Activated CD4-positive, alpha-beta T cell treated with anti-CD3 and anti-CD28 coated beads, Interleukin-2, amount 10 ng/mL, durations not matched to agents 24 days and 14 days (primary cell): ENCODE measurements at regions not wholly inside any gene's neighbourhood (a gene's known extent, or its start where the extent isn't known, plus 50 kb on each side); places are given as distances from the start of the nearest gene placed in this dataset.

Experiments used
- DNase-seq: peaks from one replicate; pipeline ENCODE4 v3.0.0; 2022
- H3K27ac Mint-ChIP-seq: one replicate; pipeline ENCODE4 v1.8.0; 2022; ENCODE audit warnings: mild to moderate bottlenecking, mixed read lengths
- H3K27me3 Mint-ChIP-seq: one replicate; pipeline ENCODE4 v1.8.0; 2022; ENCODE audit warnings: mixed read lengths
- H3K36me3 Mint-ChIP-seq: one replicate; pipeline ENCODE4 v1.8.0; 2022; ENCODE audit warnings: low read depth, mild to moderate bottlenecking, mixed read lengths
- H3K4me1 Mint-ChIP-seq: one replicate; pipeline ENCODE4 v1.8.0; 2021; ENCODE audit warnings: mixed read lengths
- H3K4me3 Mint-ChIP-seq: one replicate; pipeline ENCODE4 v1.8.0; 2022; ENCODE audit warnings: mild to moderate bottlenecking, moderate library complexity, mixed read lengths
- H3K9me3 Mint-ChIP-seq: one replicate; pipeline ENCODE4 v1.8.0; 2021; ENCODE audit warnings: mixed read lengths
- intact Hi-C: fragments of 100-400 bp; cut with micrococcal nuclease; formaldehyde crosslinking; loops from one replicate; pipeline ENCODE4 v1.15.1; 2023

DNA sequence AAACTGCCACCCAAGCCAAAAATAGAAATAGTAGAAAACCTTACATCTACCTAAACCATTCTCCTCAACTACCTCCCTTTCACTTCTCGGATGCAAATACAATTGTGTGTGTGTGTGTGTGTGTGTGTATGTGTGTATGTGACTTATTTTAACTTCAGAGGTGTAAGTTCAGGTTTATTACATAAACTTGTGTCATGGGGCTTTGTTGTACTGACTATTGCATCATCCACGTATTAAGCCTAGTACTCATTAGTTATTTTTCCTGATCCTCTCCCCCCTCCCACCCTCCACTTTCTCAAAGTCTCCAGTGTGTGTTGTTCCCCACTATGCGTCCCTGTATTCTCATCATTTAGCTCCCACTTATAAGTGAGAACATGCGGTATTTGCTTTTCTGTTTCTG is 592.5 kb upstream of the ATP2B1 start:
- no peak overlapping the region for H3K27ac Mint-ChIP-seq
- H3K4me3 Mint-ChIP-seq, result no peak overlapping the region
- DNase-seq, result no peak
- no peaks in the 10 kb centered on the region for H3K36me3 Mint-ChIP-seq
- H3K9me3 Mint-ChIP-seq, result no peaks in the 10 kb centered on the region
- peaks cover 15% of the 10 kb centered on the region for H3K27me3 Mint-ChIP-seq
- peaks cover 13% of the 10 kb centered on the region for H3K4me1 Mint-ChIP-seq
- intact Hi-C loops, result no loop called here

DNA sequence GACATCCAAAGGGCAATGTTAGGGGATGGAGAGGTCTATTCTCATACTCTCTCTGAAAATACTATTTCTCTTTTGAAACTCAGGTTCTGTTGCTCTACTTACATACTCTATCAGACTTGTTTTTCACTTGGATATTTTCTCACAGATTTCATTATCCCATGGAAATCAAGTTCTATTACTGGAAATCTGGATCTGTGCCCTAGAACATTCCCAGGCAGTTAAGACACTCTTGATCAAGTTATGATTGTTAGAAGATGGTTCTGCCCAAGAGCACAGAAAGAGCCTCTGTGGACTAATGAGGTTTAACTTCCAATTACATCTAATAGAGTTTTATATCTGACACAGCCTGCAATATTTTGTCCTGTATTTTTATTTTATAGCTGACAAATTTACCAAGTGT is 591.0 kb upstream of the ATP2B1 start:
- DNase-seq, result no peak
- Mint-ChIP-seq H3K4me3 (peak overlapping the region; percentile 62), H3K27me3 (peaks cover 17% of the 10 kb centered on the region), H3K9me3 (no peaks in the 10 kb centered on the region), H3K4me1 (peaks cover 13% of the 10 kb centered on the region), H3K36me3 (no peaks in the 10 kb centered on the region), H3K27ac (no peak overlapping the region)
- intact Hi-C loops, result no loop called here

DNA sequence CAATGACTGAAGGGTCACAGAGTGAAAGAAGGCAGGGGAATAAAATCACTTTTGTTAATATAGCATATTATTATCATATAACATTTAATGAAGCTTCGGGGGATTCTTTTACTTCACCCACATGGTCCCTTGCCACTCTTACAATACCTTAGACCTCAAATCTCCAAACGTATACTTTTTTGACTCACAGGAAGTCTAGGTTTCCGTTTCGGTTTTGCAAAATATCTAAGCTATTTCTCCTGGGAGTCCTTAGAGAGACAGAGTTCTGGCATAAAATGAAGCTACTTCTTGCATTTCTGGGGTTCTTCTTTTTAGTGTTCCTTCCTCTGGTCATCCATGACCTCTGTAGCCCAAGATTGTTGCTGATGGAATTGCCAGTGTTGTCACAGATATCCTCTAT is 590.5 kb upstream of the ATP2B1 start:
- peaks cover 13% of the 10 kb centered on the region for H3K4me1 Mint-ChIP-seq
- no peaks in the 10 kb centered on the region for H3K9me3 Mint-ChIP-seq
- intact Hi-C loops, result no loop called here
- H3K4me3 Mint-ChIP-seq, result peak overlapping the region; percentile 62
- H3K27ac Mint-ChIP-seq, result no peak overlapping the region
- DNase-seq, result peak; percentile 61
- peaks cover 17% of the 10 kb centered on the region for H3K27me3 Mint-ChIP-seq
- H3K36me3 Mint-ChIP-seq, result no peaks in the 10 kb centered on the region

DNA sequence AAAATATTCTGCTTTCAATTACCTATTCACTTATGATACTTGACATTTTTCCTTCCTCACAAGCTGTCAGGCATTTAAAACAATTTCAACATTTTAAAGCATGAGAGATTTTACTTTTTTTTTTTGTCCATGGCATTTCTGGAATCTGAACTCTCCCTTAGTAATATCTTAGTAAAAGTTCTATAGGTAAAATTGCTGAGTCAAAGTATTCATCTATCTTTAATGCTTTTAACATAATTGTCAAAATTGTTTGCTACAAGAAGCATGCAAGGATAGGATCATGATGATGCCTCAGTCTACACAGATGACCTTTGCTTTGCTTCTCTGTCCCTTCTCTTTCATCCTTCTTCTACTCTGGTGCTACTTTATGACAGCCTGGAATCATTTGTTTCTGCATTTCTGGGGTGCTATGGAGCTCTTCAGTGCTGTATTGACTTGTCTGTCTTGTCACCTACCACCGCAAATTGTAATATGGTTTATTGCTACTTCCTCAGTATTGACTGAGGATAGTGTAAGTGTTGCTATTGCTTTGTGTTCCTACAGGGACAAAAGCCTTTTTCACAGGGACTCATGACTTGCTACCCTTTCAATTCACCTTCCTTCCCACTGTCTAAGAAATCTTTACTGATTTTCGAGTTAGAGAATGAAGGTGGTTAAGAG is 589.8 kb upstream of the ATP2B1 start:
- no peak overlapping the region for H3K27ac Mint-ChIP-seq

DNA sequence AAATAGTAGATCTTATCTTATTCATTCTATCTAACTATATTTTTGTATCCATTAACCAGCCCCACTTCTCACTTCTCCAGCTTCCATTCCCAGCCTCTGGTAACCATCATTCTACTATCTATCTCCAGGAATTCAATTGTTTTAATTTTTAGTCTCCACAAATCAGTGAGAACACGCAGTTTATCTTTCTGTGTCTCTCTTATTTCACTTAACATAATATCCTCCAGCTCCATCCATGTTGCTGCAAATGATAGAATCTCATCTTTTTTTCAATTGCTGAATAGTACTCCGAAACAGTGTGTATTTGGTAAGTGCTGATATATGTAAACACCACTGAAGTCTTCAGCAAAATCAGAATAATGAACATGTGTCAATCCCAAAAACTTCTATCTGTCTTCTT is 587.2 kb upstream of the ATP2B1 start:
- Mint-ChIP-seq H3K36me3 (no peaks in the 10 kb centered on the region), H3K27ac (no peak overlapping the region), H3K4me3 (no peak overlapping the region), H3K27me3 (peaks cover 17% of the 10 kb centered on the region), H3K4me1 (peaks cover 13% of the 10 kb centered on the region), H3K9me3 (no peaks in the 10 kb centered on the region)
- no peak for DNase-seq
- intact Hi-C loops, result no loop called here

More for the DNA sequence above, 589.8 kb upstream of the ATP2B1 start:
- H3K4me1 Mint-ChIP-seq, result peaks cover 13% of the 10 kb centered on the region
- H3K27me3 Mint-ChIP-seq, result peaks cover 17% of the 10 kb centered on the region
- no peaks in the 10 kb centered on the region for H3K36me3 Mint-ChIP-seq
- no peaks in the 10 kb centered on the region for H3K9me3 Mint-ChIP-seq
- intact Hi-C loops, result no loop called here
- no peak overlapping the region for H3K4me3 Mint-ChIP-seq
- DNase-seq, result no peak

DNA sequence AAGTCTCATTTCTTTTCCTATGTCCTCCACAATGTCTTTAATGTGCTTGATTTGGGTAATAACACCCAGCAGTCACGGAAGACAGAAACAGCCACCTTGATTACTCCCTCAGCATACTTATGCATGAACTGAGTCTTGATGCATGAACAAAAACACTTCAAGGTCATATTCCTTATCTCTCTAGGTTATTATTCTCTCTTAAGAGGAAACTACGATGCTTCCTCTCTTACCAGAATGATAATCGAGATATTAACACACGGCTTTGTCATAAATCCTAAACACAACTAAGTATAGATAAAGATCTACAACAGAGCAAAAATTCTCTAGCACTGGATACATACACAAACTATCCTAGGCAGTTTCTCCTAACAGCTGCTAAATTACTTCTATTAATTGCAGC is 583.5 kb upstream of the ATP2B1 start:
- DNase-seq, result no peak
- Mint-ChIP-seq H3K9me3 (peaks cover 10% of the 10 kb centered on the region), H3K27me3 (peaks cover 11% of the 10 kb centered on the region), H3K27ac (no peak overlapping the region), H3K4me1 (peaks cover 1% of the 10 kb centered on the region), H3K36me3 (no peaks in the 10 kb centered on the region), H3K4me3 (no peak overlapping the region)
- intact Hi-C loops, result no loop called here

DNA sequence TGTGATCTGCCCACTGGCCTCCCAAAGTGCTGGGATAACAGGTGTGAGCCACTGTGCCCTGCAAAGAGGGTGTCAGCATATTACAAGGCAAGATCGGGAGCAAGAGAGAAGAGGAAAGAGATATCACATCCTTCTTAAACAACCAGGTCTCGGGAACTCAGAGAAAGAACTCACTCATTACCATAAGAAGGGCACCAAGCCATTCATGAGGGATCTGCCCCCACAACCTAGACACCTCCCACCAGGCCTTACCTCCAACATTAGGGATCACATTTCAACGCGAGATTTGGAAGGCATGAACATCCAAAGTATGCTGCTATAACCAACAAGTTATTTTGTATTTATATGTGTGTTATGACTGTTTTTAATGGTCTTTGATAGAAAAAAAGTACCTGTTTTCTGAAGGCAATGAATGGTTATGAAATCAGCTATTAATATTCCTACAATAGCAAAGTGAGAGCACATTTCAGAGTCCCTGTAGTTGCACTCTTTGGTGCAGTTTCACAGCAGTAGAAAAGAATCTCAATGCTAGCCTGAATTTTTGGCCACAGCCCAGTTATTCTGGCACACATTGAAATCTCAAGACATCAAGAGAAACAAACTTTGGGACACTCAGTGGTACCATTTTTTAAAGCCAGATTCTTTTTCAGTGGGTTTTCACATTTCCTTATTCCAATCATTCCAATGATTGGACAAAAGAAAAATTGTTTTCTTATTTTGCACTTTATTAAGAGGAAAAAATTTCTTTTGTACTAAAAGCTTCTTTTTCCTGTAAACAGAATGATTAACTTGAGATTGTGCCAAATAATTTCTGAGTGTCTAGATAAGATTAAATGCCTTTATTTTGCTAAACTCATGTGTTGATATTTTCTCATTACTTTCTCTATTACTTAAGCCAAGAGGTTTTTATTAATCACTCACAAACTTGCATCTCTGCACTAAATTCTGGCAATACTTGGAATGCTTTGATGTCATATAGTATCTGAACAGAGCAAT is 582.6 kb upstream of the ATP2B1 start:
- H3K4me1 Mint-ChIP-seq, result no peaks in the 10 kb centered on the region
- intact Hi-C loops, result no loop called here
- no peak overlapping the region for H3K27ac Mint-ChIP-seq
- H3K9me3 Mint-ChIP-seq, result peaks cover 10% of the 10 kb centered on the region
- H3K4me3 Mint-ChIP-seq, result no peak overlapping the region
- no peaks in the 10 kb centered on the region for H3K36me3 Mint-ChIP-seq
- no peak for DNase-seq
- peaks cover 11% of the 10 kb centered on the region for H3K27me3 Mint-ChIP-seq

DNA sequence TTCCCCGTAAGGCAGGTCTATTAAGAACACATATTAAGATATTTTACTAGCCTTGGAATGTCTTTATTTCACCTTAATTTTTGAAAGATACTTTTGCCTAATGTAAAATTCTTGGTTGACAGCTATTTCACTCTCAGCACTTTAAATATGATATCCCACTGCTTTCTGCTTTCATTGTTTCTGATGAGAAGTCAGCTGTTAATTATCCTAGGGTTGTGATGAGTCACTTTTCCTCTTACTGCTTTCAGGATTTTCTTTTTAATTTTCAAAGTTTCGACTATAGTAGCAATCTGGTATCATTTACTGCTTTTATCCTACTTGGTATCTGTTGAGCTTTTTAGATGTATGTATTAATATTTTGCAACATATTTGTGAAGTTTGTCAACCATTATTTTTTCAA is 578.9 kb upstream of the ATP2B1 start:
- DNase-seq, result no peak
- no peaks in the 10 kb centered on the region for H3K36me3 Mint-ChIP-seq
- peaks cover 16% of the 10 kb centered on the region for H3K9me3 Mint-ChIP-seq
- H3K27me3 Mint-ChIP-seq, result peaks cover 6% of the 10 kb centered on the region
- H3K4me3 Mint-ChIP-seq, result no peak overlapping the region
- intact Hi-C loops, result no loop called here
- H3K4me1 Mint-ChIP-seq, result no peaks in the 10 kb centered on the region
- H3K27ac Mint-ChIP-seq, result no peak overlapping the region

DNA sequence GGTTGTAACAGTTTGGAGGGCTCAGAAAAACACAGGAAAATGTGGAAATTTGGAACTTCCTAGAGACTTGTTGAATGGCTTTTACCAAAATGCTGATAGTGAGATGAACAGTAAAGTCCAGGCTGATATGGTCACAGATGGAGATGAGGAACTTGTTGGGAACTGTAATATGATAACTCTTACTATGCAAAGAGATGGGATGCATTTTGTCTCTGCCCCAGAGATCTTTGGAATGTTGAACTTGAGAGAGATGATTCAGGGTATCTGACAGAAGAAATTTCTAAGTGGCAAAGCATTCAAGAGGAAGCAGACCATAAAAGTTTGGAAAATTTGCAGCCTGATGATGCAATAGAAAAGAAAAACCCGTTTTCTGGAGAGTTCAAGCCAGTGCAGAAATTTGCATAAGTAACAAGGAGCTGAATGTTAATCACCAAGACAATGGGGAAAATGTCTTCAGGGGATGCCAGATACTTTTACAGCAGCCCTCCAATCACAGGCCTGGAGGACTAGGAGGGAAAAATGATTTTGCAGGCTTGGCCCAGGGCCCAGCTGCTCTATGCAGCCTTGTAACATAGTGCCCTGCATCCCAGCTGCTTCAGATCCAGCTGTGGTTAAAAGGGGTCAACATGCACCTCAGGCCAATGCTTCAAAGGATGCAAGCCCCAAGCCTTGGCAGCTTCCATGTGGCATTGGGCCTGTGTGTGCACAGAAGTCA is 572.7 kb upstream of the ATP2B1 start:
- no peaks in the 10 kb centered on the region for H3K36me3 Mint-ChIP-seq
- no peak overlapping the region for H3K27ac Mint-ChIP-seq
- peaks cover 14% of the 10 kb centered on the region for H3K9me3 Mint-ChIP-seq
- peaks cover 2% of the 10 kb centered on the region for H3K27me3 Mint-ChIP-seq
- intact Hi-C loops, result no loop called here
- H3K4me1 Mint-ChIP-seq, result peaks cover 4% of the 10 kb centered on the region
- DNase-seq, result no peak
- H3K4me3 Mint-ChIP-seq, result no peak overlapping the region

DNA sequence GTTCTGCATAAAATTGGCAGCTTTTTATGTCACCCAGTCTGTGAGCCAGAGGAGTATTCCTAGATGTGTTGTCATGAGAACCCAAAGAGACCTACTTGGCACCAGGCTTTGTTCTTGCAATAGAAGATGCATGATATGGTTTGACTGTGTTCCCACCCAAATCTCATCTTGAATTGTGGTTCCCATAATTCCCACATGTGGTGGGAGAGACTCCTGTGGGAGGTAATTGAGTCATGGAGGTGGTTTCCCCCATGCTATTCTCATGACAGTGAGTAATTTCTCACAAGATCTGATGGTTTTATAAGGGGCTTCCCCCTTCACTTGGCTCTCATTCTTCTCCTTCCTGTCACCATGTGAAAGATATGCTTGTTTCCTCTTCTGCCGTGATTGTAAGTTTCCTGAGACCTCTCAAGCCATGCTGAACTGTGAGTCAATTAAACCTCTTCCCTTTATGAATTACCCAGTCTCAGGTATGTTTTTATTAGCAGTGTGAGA is 572.0 kb upstream of the ATP2B1 start:
- peaks cover 2% of the 10 kb centered on the region for H3K27me3 Mint-ChIP-seq
- peaks cover 14% of the 10 kb centered on the region for H3K9me3 Mint-ChIP-seq
- no peak overlapping the region for H3K4me3 Mint-ChIP-seq
- H3K36me3 Mint-ChIP-seq, result no peaks in the 10 kb centered on the region
- H3K27ac Mint-ChIP-seq, result no peak overlapping the region
- intact Hi-C loops, result no loop called here
- H3K4me1 Mint-ChIP-seq, result peaks cover 4% of the 10 kb centered on the region
- no peak for DNase-seq

DNA sequence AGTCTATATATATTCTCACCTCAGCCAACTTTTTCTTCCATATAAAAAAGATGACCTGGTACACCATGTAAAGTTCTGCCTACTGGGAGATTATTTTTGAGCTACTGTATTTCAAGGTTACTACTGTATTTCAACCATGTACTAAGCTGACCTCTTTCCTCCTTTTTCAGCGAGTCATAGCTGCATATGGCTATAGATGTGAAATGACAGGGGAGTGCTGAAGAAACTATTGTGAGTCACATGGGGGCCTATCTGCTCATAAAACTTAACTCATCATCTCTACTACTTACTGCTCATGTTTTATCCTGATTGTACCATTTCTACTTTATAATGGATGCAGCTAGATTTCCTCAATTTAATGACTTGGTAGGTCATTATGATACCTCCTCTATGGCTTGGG is 571.4 kb upstream of the ATP2B1 start:
- Mint-ChIP-seq H3K9me3 (peaks cover 14% of the 10 kb centered on the region), H3K27me3 (peaks cover 2% of the 10 kb centered on the region), H3K36me3 (no peaks in the 10 kb centered on the region), H3K4me3 (no peak overlapping the region), H3K27ac (no peak overlapping the region), H3K4me1 (peaks cover 4% of the 10 kb centered on the region)
- no peak for DNase-seq
- intact Hi-C loops, result no loop called here

DNA sequence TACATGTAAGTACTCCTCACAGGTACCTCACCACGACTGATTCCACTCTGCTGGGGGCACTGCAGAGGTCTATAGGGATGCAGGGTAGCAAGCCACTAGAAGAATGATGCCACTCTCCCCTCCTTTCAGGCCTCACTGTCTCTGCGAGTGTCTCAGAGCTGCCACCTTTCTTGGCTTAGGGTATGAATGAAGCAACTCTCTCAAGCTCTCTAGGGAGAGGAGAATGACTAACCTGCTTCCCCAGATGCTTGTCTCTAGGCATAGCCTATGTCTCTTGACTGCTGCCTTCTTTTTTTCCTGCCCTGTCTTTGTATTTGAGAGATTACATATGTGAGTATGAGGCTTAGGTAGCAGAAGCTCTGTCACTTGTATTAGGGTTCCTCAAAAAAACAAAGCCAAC is 566.5 kb upstream of the ATP2B1 start:
- H3K27ac Mint-ChIP-seq, result no peak overlapping the region

DNA sequence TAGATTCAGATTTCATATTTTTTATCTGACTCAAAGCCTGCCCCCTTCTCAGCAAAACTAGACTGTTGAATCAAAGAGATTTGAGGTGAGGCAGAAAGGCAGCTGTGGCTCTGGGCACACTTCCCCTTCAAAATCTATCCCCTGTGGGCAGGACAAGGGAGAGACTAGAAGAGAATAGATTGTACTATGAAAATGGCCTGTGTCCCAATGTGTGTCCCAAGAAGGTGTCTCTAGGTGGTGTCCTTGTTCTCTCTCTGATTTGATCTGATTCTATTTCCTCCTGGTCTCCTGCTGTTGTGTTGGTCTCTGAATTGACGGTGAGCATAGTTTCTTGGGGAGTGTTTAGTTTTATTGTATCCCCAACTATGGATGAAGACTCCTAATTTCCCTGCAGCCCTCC is 565.8 kb upstream of the ATP2B1 start:
- Mint-ChIP-seq H3K4me3 (no peak overlapping the region), H3K9me3 (no peaks in the 10 kb centered on the region), H3K27me3 (peaks cover 7% of the 10 kb centered on the region), H3K4me1 (no peaks in the 10 kb centered on the region), H3K36me3 (no peaks in the 10 kb centered on the region), H3K27ac (no peak overlapping the region)
- no peak for DNase-seq
- intact Hi-C loops, result no loop called here

More for the DNA sequence above, 566.5 kb upstream of the ATP2B1 start:
- H3K36me3 Mint-ChIP-seq, result no peaks in the 10 kb centered on the region
- no peaks in the 10 kb centered on the region for H3K4me1 Mint-ChIP-seq
- no peaks in the 10 kb centered on the region for H3K9me3 Mint-ChIP-seq
- H3K27me3 Mint-ChIP-seq, result peaks cover 7% of the 10 kb centered on the region
- no peak for DNase-seq
- H3K4me3 Mint-ChIP-seq, result no peak overlapping the region
- intact Hi-C loops, result no loop called here

DNA sequence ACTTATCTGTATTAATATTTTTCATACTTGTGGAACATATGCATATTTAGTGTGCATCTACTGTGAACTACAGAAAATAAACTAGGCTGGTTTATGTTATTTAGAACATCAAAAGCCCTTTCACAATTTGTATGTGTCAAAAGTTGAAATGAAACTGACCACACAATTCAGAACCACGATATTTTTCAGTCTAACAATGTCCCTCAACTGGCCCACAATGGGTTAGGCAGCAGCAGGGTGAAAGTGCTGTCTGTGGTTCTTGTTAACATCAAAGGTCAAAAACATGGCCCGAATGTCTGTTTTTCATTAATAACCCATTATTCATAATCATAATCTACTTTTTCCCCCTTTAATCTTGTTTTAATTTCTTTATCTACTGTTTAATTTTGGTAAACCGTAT is 559.9 kb upstream of the ATP2B1 start:
- Mint-ChIP-seq H3K4me3 (no peak overlapping the region), H3K27ac (no peak overlapping the region), H3K36me3 (no peaks in the 10 kb centered on the region), H3K4me1 (no peaks in the 10 kb centered on the region), H3K27me3 (peaks cover 4% of the 10 kb centered on the region), H3K9me3 (no peaks in the 10 kb centered on the region)
- DNase-seq, result no peak
- intact Hi-C loops, result no loop called here
